Suprapubic skin (tissue), 4 donors: ENCODE measurements at regions not wholly inside any gene's neighbourhood (a gene's known extent, or its start where the extent isn't known, plus 50 kb on each side); places are given as distances from the start of the nearest gene placed in this dataset.

Experiments used
- DNase-seq, 2 donors: peaks; one replicate each; pipeline ENCODE4 v3.0.0-alpha.2; 2019; ENCODE audit warnings: low spot score in 2 of 2
- H3K27ac ChIP-seq: fragments of 200-600 bp; sonication (generic); one replicate; pipeline ENCODE4 v1.5.1; 2019
- H3K27me3 ChIP-seq: fragments of 200-600 bp; sonication (generic); one replicate; pipeline ENCODE4 v1.5.1; 2019
- H3K36me3 ChIP-seq: fragments of 200-600 bp; sonication (generic); one replicate; pipeline ENCODE4 v1.5.1; 2019
- H3K4me1 ChIP-seq: fragments of 200-600 bp; sonication (generic); one replicate; pipeline ENCODE4 v1.5.1; 2019
- H3K4me3 ChIP-seq: fragments of 200-600 bp; sonication (generic); one replicate; pipeline ENCODE4 v1.5.1; 2019; ENCODE audit warnings: mild to moderate bottlenecking
- H3K9me3 ChIP-seq: fragments of 200-600 bp; sonication (generic); one replicate; pipeline ENCODE4 v1.5.1; 2019
- CTCF ChIP-seq, 2 donors: fragments of 200-600 bp in 1 of 2; fragments of 450-650 bp in 1 of 2; sonication (generic) in 1 of 2; IDR thresholded peaks; one replicate each; pipeline ENCODE4 v1.5.1; 2016 to 2019; ENCODE audit warnings: antibody characterized with exemption in 2 of 2, mild to moderate bottlenecking in 1 of 2, moderate library complexity in 1 of 2
- EP300 ChIP-seq: sonication (generic); formaldehyde crosslinking; IDR thresholded peaks from one replicate; pipeline ENCODE4 v1.6.1; 2017; ENCODE audit warnings: antibody characterized with exemption
- POLR2A ChIP-seq, 2 donors: fragments of 450-650 bp; IDR thresholded peaks; one replicate each; pipeline ENCODE4 v1.6.1; 2017; ENCODE audit warnings: antibody characterized with exemption in 2 of 2, mild to moderate bottlenecking in 2 of 2, moderate library complexity in 2 of 2
- POLR2AphosphoS5 ChIP-seq, 3 donors: sonication (generic); formaldehyde crosslinking; IDR thresholded peaks; one replicate each; pipeline ENCODE4 v1.6.1; 2017; ENCODE audit warnings: antibody characterized with exemption in 3 of 3
- WGBS: methylation state at CpG from one replicate; pipeline ENCODE4 v1.1.5; 2018; 5-methylcytosine and 5-hydroxymethylcytosine counted together

GRCh38 chr4:10810411-10810810 is 125.8 kb upstream of the CLNK start:
- WGBS, result 83% methylated on average over 7 of the region's 7 CpGs
- Histone ChIP-seq H3K27ac (no peak overlapping the region), H3K9me3 (no peaks in the 10 kb centered on the region), H3K36me3 (no peaks in the 10 kb centered on the region), H3K27me3 (no peaks in the 10 kb centered on the region), H3K4me3 (no peak overlapping the region), H3K4me1 (no peaks in the 10 kb centered on the region)
- TF ChIP-seq CTCF (IDR thresholded peaks at IDR 0.05), result no peak
- no peak for TF ChIP-seq EP300
- TF ChIP-seq POLR2AphosphoS5 (IDR thresholded peaks at IDR 0.05), result no peak
- TF ChIP-seq POLR2A (IDR thresholded peaks at IDR 0.05), result no peak
- DNase-seq, result no peak

- Histone ChIP-seq H3K4me1 (no peaks in the 10 kb centered on the region), H3K27ac (no peak overlapping the region), H3K36me3 (no peaks in the 10 kb centered on the region), H3K27me3 (no peaks in the 10 kb centered on the region), H3K9me3 (no peaks in the 10 kb centered on the region), H3K4me3 (no peak overlapping the region)
- TF ChIP-seq POLR2A (IDR thresholded peaks at IDR 0.05), result no peak
- no peak for TF ChIP-seq POLR2AphosphoS5 (IDR thresholded peaks at IDR 0.05)
- no peak for TF ChIP-seq EP300
- TF ChIP-seq CTCF (IDR thresholded peaks at IDR 0.05), result no peak
- 90% methylated on average over 3 of the region's 3 CpGs for WGBS
- DNase-seq, result no peak
These were observed 125.3 kb upstream of the CLNK start for GRCh38 chr4:10809905-10810304.

GRCh38 chr4:10808591-10808990 is 124.0 kb upstream of the CLNK start:
- Histone ChIP-seq H3K4me1 (no peaks in the 10 kb centered on the region), H3K36me3 (no peaks in the 10 kb centered on the region), H3K9me3 (no peaks in the 10 kb centered on the region), H3K27me3 (no peaks in the 10 kb centered on the region), H3K27ac (no peak overlapping the region), H3K4me3 (no peak overlapping the region)
- TF ChIP-seq EP300, result no peak
- no peak for TF ChIP-seq POLR2A (IDR thresholded peaks at IDR 0.05)
- no peak for TF ChIP-seq CTCF (IDR thresholded peaks at IDR 0.05)
- TF ChIP-seq POLR2AphosphoS5 (IDR thresholded peaks at IDR 0.05), result no peak
- no peak for DNase-seq

GRCh38 chr4:10806953-10807645 is 122.5 kb upstream of the CLNK start:
- 91% methylated on average over 4 of the region's 4 CpGs for WGBS
- Histone ChIP-seq H3K4me1 (no peaks in the 10 kb centered on the region), H3K27ac (no peak overlapping the region), H3K27me3 (no peaks in the 10 kb centered on the region), H3K36me3 (no peaks in the 10 kb centered on the region), H3K4me3 (no peak overlapping the region), H3K9me3 (no peaks in the 10 kb centered on the region)
- no peak for TF ChIP-seq CTCF (IDR thresholded peaks at IDR 0.05)
- no peak for TF ChIP-seq EP300
- no peak for TF ChIP-seq POLR2AphosphoS5 (IDR thresholded peaks at IDR 0.05)
- no peak for TF ChIP-seq POLR2A (IDR thresholded peaks at IDR 0.05)
- no peak for DNase-seq

- Histone ChIP-seq H3K9me3 (no peaks in the 10 kb centered on the region), H3K27ac (no peak overlapping the region), H3K4me3 (no peak overlapping the region), H3K27me3 (no peaks in the 10 kb centered on the region), H3K36me3 (no peaks in the 10 kb centered on the region), H3K4me1 (no peaks in the 10 kb centered on the region)
- TF ChIP-seq EP300 (no peak), CTCF (IDR thresholded peaks at IDR 0.05) (no peak)
- DNase-seq, result no peak
- 45% methylated on average over 4 of the region's 4 CpGs for WGBS
These were observed 119.3 kb upstream of the CLNK start for GRCh38 chr4:10803713-10804343.
